HCT116 (cell line): ENCODE measurements at regions not wholly inside any gene's neighbourhood (a gene's known extent, or its start where the extent isn't known, plus 50 kb on each side); places are given as distances from the start of the nearest gene placed in this dataset.
"Not testable (repeated sequence)": the region's sequence is repeated elsewhere in the genome, so short reads cannot be mapped to it uniquely, and the experiment has no call there.

ENCODE experiments used
- ATAC-seq: fragments of 200-7000 bp; cut with Tn5 transposase; 2 replicates; pipeline ENCODE4 v1.9.1; 2020; ENCODE audit warnings: mild to moderate bottlenecking, moderate library complexity
- BruUV-seq: library from RNA; stranded (reverse); fragments of 400-500 nt; replicated peaks from 2 replicates; lab custom pipeline; 2021; lab: Mats Ljungman, UMichigan
- CTCF ChIA-PET: fragments of 300-600 bp; sonication (Branson Sonifier 250); formaldehyde crosslinking; loops from one replicate; lab custom pipeline; 2021; ENCODE audit warnings: antibody characterized with exemption; lab: Charles Lee
- POLR2A ChIA-PET: fragments of 300-600, 350-600 bp; sonication (Branson Sonifier 250); formaldehyde crosslinking; loops from one replicate; lab custom pipeline; 2021; ENCODE audit warnings: antibody characterized with exemption; lab: Charles Lee
- RAD21 ChIA-PET, 2 experiments: fragments of 300-600 bp; sonication (Branson Sonifier 250); formaldehyde crosslinking; loops; one replicate each; lab custom pipeline; 2023; ENCODE audit warnings: low total read pairs in 2 of 2; ENCODE audit not compliant: uncharacterized antibody in 2 of 2, unreplicated experiment in 2 of 2, low non-redundant PET in 1 of 2; lab: Charles Lee
- DNase-seq: peaks from one replicate; pipeline ENCODE4 v3.0.0-alpha.2; 2010; ENCODE audit warnings: low read depth, low spot score
- H2AFZ ChIP-seq: fragments of 200-600 bp; shearing (Covaris generic), sonication (generic); 2 replicates; pipeline ENCODE4 v1.6.1; 2017; ENCODE audit warnings: low read depth, mixed run types, mixed read lengths, antibody characterized with exemption, low read length; ENCODE audit not compliant: poor library complexity, severe bottlenecking
- H3K27ac ChIP-seq: 2 replicates; pipeline ENCODE4 v1.5.1; 2012; ENCODE audit warnings: low read depth, low read length
- H3K27me3 ChIP-seq: fragments of 200-600 bp; sonication (generic); 2 replicates; pipeline ENCODE4 v1.6.1; 2016; ENCODE audit warnings: mixed run types, low read length, mixed read lengths; ENCODE audit not compliant: insufficient read depth
- H3K36me3 ChIP-seq, 2 experiments: fragments of 200-500 bp in 1 of 2; fragments of 200-600 bp in 1 of 2; sonication (Bioruptor generic) in 1 of 2; sonication (generic) in 1 of 2; 2 replicates each; pipeline versions ENCODE4 v1.5.1 to v1.6.1; 2014 to 2016; ENCODE audit warnings: low read length in 2 of 2, inconsistent platforms in 1 of 2, mixed read lengths in 1 of 2, mixed run types in 1 of 2; ENCODE audit not compliant: insufficient read depth in 2 of 2, control insufficient read depth in 1 of 2
- H3K4me1 ChIP-seq, 2 experiments: fragments of 200-600 bp in 1 of 2; sonication (generic) in 1 of 2; 2 replicates each; pipeline versions ENCODE4 v1.5.1 to v1.6.1; 2012 to 2017; ENCODE audit warnings: low read length in 2 of 2, inconsistent platforms in 1 of 2, mild to moderate bottlenecking in 1 of 2, mixed read lengths in 1 of 2, mixed run types in 1 of 2, moderate library complexity in 1 of 2; ENCODE audit not compliant: insufficient read depth in 2 of 2, control insufficient read depth in 1 of 2
- H3K4me2 ChIP-seq: fragments of 200-600 bp; sonication (generic); 2 replicates; pipeline ENCODE4 v1.6.1; 2017; ENCODE audit warnings: mixed run types, low read length, mixed read lengths
- H3K4me3 ChIP-seq, 2 experiments: fragments of 200-600 bp in 1 of 2; sonication (generic) in 1 of 2; replicated peaks in 1 of 2; 2 replicates each; pipeline ENCODE4 v1.5.1; 2011 to 2016; ENCODE audit warnings: low read length in 2 of 2, control low read depth in 1 of 2, low read depth in 1 of 2, mild to moderate bottlenecking in 1 of 2, mixed read lengths in 1 of 2, mixed run types in 1 of 2
- H3K79me2 ChIP-seq: fragments of 200-600 bp; sonication (generic); 2 replicates; pipeline ENCODE4 v1.6.1; 2017; ENCODE audit warnings: mild to moderate bottlenecking, mixed run types, low read length, moderate library complexity, mixed read lengths; ENCODE audit not compliant: insufficient read depth
- H3K9ac ChIP-seq: fragments of 200-600 bp; sonication (generic); 2 replicates; pipeline ENCODE4 v1.6.1; 2016; ENCODE audit warnings: low read length, mixed read lengths
- H3K9me2 ChIP-seq: fragments of 200-600 bp; sonication (generic), shearing (Covaris generic); 2 replicates; pipeline ENCODE4 v1.6.1; 2017; ENCODE audit warnings: mixed run types, mild to moderate bottlenecking, moderate library complexity; ENCODE audit not compliant: insufficient read depth
- H3K9me3 ChIP-seq, 2 experiments: fragments of 200-500 bp in 1 of 2; fragments of 200-600 bp in 1 of 2; sonication (Bioruptor generic) in 1 of 2; sonication (generic) in 1 of 2; 2 replicates each; pipeline ENCODE4 v1.6.1; 2014 to 2017; ENCODE audit warnings: low read length in 2 of 2, mixed read lengths in 2 of 2, inconsistent platforms in 1 of 2, low read depth in 1 of 2, mild to moderate bottlenecking in 1 of 2, mixed run types in 1 of 2, moderate library complexity in 1 of 2; ENCODE audit not compliant: control insufficient read depth in 1 of 2, insufficient read depth in 1 of 2
- H4K20me1 ChIP-seq: fragments of 200-600 bp; sonication (generic), shearing (Covaris generic); 2 replicates; pipeline ENCODE4 v1.6.1; 2017; ENCODE audit warnings: mixed run types, mild to moderate bottlenecking, moderate library complexity; ENCODE audit not compliant: insufficient read depth
- ATF3 ChIP-seq: IDR thresholded peaks from 2 replicates; pipeline ENCODE4 v1.6.1; 2012
- ELF1 ChIP-seq: IDR thresholded peaks from 2 replicates; pipeline ENCODE4 v1.6.1; 2012; ENCODE audit warnings: low read depth, borderline replicate concordance
- EZH2 ChIP-seq: fragments of 200-600 bp; sonication (generic); IDR thresholded peaks from 2 replicates; pipeline ENCODE4 v1.6.1; 2017; ENCODE audit warnings: antibody characterized with exemption, mixed run types
- MAX ChIP-seq: IDR thresholded peaks from 2 replicates; pipeline ENCODE4 v1.6.1; 2012
- POLR2AphosphoS5 ChIP-seq: IDR thresholded peaks from 2 replicates; pipeline ENCODE4 v1.6.1; 2011; ENCODE audit warnings: mild to moderate bottlenecking, low read depth, low read length, moderate library complexity
- RAD21 ChIP-seq: IDR thresholded peaks from 2 replicates; pipeline ENCODE4 v1.6.1; 2012; ENCODE audit warnings: low read depth, mild to moderate bottlenecking
- REST ChIP-seq: IDR thresholded peaks from 2 replicates; pipeline ENCODE4 v1.6.1; 2012; ENCODE audit warnings: low read depth
- SIN3A ChIP-seq: IDR thresholded peaks from 2 replicates; pipeline ENCODE4 v1.6.1; 2012; ENCODE audit warnings: low read depth
- SP1 ChIP-seq: IDR thresholded peaks from 2 replicates; pipeline ENCODE4 v1.6.1; 2012; ENCODE audit warnings: low read depth
- TCF7L2 ChIP-seq: IDR thresholded peaks from 2 replicates; pipeline ENCODE4 v1.7.0; 2011; ENCODE audit warnings: borderline replicate concordance, inconsistent platforms; ENCODE audit not compliant: insufficient read depth, insufficient read length; ENCODE audit errors: extremely low read depth
- ZNF274 ChIP-seq: fragments of 200-500 bp; sonication (Bioruptor generic); IDR thresholded peaks from 2 replicates; pipeline ENCODE4 v1.6.1; 2014; ENCODE audit warnings: mild to moderate bottlenecking, low read depth, low read length, inconsistent platforms
- intact Hi-C: fragments of 100-400 bp; cut with micrococcal nuclease; formaldehyde crosslinking; loops from 2 replicates; pipeline ENCODE4 v1.10.0; 2022

- H3K4me1 ChIP-seq, H3K27me3 ChIP-seq, BruUV-seq, RAD21 ChIA-PET, CTCF ChIA-PET, intact Hi-C loops, H3K4me3 ChIP-seq, H2AFZ ChIP-seq, H3K27ac ChIP-seq, H3K4me2 ChIP-seq, ATAC-seq, H3K9me2 ChIP-seq, H3K9me3 ChIP-seq, H3K9ac ChIP-seq, H4K20me1 ChIP-seq, DNase-seq, H3K79me2 ChIP-seq, H3K36me3 ChIP-seq, POLR2A ChIA-PET: not testable (repeated sequence)
These were observed 55.4 kb upstream of the P3H2 start for GRCh38 chr3:190176106-190176505.

- DNase-seq = no peak
- Histone ChIP-seq H3K27me3 (no peaks in the 10 kb centered on the region), H4K20me1 (no peaks in the 10 kb centered on the region), H3K4me1 (no peaks in the 10 kb centered on the region), H3K27ac (no peak overlapping the region), H3K4me3 (no peak overlapping the region), H3K79me2 (no peaks in the 10 kb centered on the region), H3K4me2 (no peak overlapping the region), H3K9me3 (no peaks in the 10 kb centered on the region), H3K9ac (no peak overlapping the region)
- no TSS peak for BruUV-seq
- no peak for ATAC-seq
- RAD21 ChIA-PET = no interaction called here
- intact Hi-C loops = no loop called here
- TF ChIP-seq POLR2AphosphoS5 = no peak
- TF ChIP-seq, all 23 proteins: peak for 0
- Histone ChIP-seq H2AFZ (no peak overlapping the region), H3K9me2 (no peaks in the 10 kb centered on the region), H3K36me3 (no peaks in the 10 kb centered on the region)
- ChIA-PET CTCF (no interaction called here), POLR2A (no interaction called here)
These were observed 54.8 kb upstream of the P3H2 start for GRCh38 chr3:190175490-190175889.

GRCh38 chr3:190174471-190174870 is 53.8 kb upstream of the P3H2 start:
- BruUV-seq = no TSS peak
- H2AFZ ChIP-seq = no peak overlapping the region
- no peaks in the 10 kb centered on the region for H3K9me2 ChIP-seq
- no peaks in the 10 kb centered on the region for H3K9me3 ChIP-seq
- DNase-seq (no peak), ATAC-seq (no peak)
- no peak for TF ChIP-seq ZNF274
- no peak for TF ChIP-seq ELF1
- TF ChIP-seq REST = no peak
- no peak for TF ChIP-seq SP1
- no peak for TF ChIP-seq RAD21
- TF ChIP-seq TCF7L2 = no peak
- TF ChIP-seq MAX = no peak
- no peak for TF ChIP-seq ATF3
- TF ChIP-seq SIN3A = no peak
- TF ChIP-seq EZH2 = no peak
- H3K9ac ChIP-seq = no peak overlapping the region
- H4K20me1 ChIP-seq = no peaks in the 10 kb centered on the region
- POLR2A ChIA-PET = no interaction called here
- intact Hi-C loops = no loop called here
- CTCF ChIA-PET = no interaction called here
- RAD21 ChIA-PET = no interaction called here
- H3K4me1 ChIP-seq = no peaks in the 10 kb centered on the region
- no peaks in the 10 kb centered on the region for H3K27me3 ChIP-seq
- no peaks in the 10 kb centered on the region for H3K79me2 ChIP-seq
- H3K4me3 ChIP-seq = no peak overlapping the region
- H3K36me3 ChIP-seq = no peaks in the 10 kb centered on the region
- H3K4me2 ChIP-seq = no peak overlapping the region
- no peak overlapping the region for H3K27ac ChIP-seq
